ENCODE measurements at regions not wholly inside any gene's neighbourhood (a gene's known extent, or its start where the extent isn't known, plus 50 kb on each side); places are given as distances from the start of the nearest gene placed in this dataset.
"Not testable (repeated sequence)": the region's sequence is repeated elsewhere in the genome, so short reads cannot be mapped to it uniquely, and the experiment has no call there.

DNA sequence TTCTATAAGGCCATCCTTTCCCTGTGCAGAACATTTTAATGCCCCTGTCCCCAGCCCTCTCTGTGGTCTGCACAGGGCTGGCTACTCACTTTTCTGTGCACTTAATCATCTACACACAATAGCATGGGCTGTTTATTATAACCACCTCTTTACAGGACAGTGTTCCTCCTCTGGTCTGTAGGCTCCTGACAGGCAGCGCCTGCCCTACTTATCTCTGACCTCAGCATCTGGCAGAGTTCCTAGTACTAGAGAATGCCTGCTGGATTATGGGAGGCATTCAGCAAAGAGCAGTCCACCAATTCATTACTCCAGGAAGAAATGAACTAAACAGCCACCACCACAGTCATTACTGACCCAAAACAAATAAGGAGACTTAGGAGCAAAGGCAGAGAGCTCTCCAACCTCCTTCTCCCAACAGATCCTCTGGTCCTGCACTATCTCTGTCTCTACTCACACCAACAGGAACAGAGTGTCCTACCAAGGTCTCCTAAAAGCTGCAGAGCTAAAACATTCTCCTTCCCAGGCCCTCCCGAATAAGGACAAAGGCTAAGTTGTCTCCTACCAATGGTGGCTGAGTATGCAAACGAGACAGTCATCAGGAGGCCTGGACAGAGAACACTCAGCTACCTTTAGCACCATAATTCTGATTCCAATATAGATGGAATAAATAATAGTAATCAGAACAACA is 279.2 kb downstream of the QDPR start:
- peak; percentile 58 for DNase-seq

DNA sequence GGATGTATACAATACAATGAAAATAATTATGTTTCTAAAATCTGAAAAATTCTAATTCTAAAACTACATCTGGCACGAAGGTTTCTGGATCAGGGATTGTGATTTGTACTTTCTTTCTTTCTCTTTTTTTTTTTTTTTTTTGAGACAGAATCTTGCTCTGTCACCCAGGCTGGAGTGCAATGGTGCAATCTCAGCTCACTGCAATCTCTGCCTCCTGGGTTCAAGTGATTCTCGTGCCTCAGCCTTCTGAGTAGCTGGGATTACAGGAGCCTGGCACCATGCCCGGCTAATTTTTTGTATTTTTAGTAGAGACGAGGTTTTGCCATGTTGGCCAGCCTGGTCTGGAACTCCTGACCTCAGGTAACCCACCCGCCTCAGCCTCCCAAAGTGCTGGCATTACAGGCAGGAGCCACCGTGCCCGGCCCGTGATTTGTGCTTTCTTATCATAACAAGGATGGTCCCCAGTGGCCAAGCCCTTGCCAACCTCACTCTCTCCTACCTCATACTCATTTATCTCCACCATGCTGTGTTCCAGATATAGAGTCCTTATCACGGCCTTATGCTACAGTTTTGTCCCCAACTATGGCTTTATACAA is 279.9 kb downstream of the QDPR start:
- DNase-seq, result not testable (repeated sequence)

DNA sequence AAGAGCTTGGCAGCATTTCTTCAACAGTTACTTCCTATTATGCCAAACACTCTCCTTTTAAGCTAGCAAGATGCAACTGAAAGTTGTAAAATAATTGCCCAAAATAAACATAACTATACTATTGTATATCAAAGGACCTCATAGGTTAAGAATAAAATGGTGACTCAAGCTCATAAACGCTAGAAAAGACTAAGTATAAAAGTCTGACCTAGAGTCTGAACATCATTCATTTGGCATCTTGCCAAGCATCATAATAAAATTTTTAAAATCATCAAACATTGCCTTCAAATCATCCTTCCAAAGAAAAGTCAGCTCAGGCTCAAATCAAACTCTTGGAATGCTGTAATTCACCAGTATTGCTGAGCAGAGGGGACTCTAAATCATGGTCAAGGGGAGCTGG is 281.2 kb downstream of the QDPR start:
- DNase-seq, result no peak

DNA sequence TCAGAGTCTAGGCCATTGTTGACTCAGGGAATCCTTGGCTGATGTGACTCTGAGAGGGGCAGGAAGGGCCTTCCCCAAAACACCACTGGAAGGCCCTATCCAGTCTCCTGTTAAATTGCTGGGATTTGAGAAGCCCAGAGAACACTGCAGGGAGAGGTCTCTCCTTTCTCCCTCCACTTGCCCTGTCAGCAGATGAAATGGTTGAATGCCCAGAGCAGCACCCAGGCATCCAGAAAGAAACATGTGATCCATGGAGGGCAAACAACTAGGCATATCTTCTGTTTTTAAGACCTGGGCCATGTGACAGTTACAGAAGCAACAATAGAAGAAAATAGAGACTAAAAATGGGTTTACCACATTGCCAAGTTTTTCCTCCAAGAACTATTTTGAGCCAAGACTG is 291.1 kb downstream of the QDPR start:
- DNase-seq, result no peak

DNA sequence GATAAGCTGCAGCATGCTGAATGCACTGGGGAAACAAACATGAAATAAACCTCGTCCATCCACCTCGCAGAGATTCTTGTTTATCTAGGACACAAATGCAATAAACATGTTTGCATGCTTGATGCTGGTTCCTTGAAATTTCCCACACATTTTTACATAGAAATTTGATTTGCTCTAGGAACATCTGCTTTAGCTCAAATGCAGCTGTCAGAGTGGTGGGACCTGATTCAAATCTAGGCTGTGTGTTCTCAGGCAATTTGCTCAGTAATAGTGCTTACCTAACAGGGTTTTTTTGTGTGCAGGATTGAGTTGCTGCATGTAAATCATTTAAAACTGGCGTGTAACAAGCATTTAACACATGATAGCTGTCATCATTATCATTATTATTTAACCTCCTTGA is 293.1 kb downstream of the QDPR start:
- no peak for DNase-seq

DNA sequence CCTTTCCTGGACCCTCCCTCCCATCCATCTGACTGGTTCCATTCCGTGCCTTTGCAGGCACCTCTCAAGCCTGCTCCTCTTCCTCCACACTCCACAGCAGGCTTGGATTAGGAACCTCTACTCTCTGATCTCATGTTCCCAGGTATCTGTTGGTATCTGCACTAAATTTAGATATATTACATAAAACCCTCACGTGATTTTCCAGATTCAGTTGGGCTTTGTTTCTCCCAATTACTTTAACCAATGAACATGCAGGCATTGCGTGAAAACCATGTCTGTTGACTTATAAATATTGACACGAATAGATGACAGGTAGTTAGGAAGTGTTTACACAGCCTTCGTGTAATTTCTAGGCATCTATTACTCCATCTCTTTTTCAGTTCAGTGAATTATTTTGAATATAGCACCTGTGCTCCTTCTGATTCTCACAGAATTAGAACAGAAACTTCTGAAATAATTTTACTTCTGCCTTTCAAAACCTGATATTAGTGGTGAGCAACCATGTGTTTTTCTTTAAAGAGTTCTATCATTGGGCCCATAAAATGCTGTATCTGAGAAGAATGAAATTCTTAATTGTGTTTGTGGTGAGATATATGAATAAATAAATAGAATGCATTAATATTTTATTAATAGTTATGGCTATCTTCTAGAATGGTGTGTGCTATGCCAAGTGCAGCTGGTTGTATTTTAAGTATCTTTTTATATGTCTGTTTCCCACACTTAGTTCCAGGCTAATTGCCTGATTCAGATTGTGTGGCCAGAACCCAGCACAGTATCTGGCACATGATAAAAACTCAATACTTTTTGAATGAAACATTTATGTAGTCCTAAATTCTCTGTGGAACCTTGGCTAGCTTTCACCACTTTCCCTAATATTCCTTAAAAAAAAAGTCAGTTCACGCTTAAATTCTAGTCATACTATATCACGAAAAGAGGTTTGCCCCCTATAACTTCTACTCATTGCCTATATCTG is 304.8 kb downstream of the QDPR start:
- no peak for DNase-seq

DNA sequence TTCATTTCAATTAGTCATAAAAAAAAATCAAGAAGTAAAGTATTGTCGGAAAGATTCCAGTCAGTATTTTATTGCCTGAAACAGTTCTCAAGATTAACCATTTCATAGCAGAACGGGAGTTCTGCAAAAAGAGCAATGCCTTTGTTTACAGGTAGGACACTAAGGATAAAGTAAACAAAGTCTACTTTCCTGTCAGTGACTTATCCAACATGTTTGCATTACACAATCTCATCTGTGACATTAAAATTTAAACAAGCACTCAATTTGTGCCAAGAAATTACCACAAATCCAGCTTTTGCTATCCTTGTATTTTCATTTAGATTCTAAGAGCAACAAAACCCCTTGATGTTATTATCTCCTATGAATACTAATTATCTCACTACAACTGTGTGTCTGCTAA is 306.5 kb upstream of the LDB2 start:
- no peak for DNase-seq

DNA sequence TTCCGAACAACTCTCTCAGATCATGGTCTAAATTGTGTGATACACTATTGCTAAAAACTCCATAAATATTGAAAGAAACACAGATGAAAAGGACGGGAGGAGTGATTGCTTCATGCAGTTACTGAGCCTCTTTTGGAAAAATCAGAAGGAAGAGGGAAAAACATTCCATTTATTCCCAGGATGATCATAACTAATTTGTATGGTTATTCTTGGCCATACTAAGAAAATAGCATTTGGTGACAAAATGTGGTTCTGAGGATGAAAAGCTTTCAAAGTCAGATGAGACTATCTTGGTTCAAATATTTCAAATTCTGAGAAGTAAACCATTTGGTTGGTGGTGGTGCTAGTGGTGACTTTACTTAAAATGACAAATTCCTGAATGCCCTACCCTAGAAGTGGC is 305.4 kb upstream of the LDB2 start:
- DNase-seq, result no peak

DNA sequence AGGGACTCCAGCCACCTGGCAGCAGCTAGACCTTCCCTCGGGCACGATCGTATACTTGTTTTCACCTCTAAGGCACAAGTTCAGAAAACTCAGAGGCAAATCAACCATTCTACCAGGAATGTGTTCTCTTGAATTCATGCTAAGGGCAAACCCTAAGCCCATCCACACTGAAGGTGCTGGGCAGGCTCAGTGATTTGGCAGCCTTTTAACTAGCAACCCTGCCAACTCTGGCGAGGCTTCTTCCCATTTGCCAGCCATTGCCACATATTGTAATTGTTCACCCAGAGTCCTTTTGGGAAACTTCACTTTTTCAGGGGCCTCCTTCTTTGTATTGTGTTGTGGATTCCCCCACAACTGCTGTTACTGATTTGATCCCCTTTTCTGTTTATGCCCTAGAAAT is 298.6 kb upstream of the LDB2 start:
- no peak for DNase-seq

DNA sequence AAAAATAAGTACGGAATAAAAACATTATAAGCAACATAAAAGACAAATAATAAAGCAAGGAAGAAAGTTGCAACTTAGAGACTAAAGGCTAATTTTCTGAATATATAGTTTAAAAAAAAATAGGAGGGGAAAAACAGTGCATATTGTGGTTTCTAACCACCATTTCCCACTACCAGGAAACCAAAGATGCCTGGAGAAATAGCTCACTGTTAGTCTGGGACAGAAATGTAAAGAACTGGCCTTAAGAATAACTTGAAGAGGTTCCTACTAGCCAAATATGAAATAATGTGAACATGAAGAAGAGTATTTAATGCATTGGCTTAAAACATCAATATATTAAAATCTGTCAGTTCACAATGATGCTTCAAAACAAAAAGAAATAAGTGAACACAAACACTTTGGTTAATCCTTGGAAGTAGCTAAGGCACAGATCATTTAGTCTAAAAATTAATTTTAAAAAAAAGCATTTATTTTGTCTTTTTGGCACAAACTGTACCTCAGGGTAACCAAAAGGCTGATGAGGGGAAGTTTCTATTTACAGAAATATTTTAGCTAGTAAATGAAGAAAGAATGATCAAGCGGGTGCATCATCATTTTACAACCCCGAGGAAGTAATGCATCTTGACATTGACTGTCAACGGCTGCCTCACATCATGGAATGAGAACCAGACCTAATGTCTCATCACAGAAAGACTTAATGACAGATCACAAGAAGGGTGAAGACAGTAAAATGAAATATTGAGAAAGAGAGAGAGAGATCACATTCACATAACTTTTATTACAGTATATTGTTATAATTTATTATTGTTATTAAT is 297.2 kb upstream of the LDB2 start:
- no peak for DNase-seq

DNA sequence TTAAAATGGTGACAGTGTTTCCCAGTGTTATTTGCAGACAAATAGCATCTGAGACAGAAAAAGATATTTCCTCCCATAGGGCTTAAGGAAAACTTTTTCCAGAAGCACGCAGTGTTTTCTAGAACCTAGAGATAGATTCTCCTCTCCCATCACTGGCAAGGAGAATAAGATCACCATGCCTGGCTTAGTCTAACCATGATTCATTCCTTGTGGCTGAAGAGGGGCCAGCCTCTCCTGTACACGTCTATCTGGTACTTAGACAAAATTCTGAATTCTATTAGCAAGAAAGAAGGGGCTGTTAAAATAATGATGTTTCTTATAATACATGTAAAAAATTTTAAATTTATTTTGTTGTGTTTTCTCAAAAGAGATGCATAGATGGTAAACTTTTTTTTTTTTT is 296.1 kb upstream of the LDB2 start:
- DNase-seq, result no peak

DNA sequence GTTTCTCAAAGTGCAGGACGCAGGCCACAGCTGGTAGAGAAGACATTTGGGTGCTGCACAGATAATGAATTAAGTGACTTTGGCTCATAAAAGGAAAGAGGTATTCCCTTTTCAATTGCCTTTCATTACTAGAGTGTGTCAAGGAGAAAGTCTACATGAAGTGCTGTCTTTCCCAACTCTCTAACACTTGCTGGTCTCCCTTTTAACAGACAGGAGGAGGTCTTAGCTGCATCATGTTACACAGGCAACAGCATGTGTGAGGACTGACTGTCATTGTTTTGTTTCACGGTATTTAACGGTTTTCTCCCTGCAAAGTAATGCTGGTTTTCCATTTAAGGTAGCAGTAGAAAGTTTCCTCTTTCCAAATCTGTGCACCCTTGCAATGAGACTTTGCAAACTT is 291.3 kb upstream of the LDB2 start:
- no peak for DNase-seq

DNA sequence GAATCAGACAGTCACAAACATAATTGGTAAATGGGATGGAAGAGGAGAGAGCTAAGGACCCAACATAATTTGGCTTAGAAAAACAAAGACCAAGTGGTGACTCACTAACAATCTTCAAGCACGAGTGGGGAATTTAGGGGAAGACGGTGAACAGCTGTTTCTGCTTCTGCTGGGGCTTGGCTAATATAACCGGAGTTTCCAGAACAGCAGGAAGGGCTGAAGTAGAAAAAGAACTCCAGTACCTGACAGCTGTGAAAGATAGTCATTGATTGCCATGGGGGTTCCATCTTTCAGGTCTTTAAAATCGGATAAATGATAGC is 290.9 kb upstream of the LDB2 start:
- no peak for DNase-seq

DNA sequence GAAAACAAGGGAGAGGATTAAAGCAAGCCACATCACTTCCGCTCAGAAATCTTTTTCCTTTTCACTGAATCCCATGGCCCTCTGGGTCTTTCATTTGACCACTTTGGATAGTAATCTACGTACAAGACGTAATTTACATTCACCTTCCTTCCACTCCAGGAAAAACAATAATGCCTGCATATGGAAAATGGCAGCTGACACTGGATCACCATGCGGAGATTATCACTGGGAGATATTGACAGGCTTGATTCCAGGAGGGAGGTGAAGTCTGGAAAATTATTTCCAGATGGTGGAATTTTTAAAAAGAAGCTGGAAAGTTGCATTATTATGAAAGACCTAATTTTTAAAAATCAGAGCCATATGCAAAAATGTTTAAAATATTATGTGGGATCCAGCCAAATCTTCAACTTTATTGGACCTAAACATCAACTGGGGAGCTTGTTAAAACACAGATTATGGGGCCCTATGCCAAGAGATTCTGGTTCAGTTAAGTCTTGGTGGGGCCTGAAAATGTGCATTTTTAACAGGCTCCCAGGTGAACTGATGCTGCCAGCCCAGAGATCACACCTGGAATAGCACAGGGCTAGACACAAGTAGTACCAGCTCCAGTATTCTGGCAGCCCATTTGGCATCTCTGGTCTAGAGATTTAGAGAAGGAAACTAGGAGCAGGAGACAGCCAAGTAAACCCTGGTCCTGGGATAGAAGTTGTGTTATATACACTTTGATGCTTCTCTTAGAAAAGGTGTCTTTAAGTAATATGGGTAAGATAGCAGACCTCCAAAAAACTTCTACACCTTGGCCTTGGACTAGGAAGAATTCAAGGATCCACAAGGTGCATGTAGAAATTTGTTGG is 290.3 kb upstream of the LDB2 start:
- no peak for DNase-seq

DNA sequence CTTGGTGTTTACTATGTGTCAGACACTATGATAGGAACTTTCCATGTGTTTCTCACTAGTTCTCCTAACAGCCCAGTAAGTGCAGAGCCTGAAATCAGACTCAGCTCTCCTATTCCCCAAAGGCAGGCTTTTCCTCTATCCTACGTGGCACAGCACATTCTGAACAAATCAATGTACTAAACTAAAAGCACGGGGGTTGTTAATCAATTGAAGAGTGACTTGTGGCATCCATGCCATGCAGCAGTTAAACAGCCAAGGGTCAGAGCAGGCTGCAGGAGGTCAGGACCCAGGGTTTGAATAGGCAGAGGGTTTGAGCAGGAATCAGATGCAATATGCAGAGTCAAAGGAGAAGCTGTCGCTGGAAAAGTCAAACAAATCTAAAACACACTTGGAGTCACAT is 289.7 kb upstream of the LDB2 start:
- no peak for DNase-seq

DNA sequence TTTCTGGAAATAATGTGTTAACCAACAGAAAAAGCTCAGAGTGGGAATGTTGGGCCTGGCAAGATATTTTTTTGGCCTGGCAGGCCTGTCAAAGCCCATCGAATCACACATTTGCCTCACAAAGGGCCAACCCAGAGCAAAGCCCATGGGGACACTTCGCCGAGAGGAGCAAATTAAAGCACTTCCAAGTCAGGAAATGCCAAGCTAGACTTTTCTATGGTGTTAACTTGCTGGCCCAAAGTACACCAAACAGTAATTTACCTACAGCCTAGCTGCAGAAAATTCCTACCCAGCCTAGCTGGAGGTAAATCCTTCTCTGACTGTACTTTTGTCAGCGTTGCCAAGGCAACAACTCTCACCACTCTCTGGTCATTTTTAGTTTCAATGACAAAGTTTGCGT is 288.6 kb upstream of the LDB2 start:
- DNase-seq, result no peak

DNA sequence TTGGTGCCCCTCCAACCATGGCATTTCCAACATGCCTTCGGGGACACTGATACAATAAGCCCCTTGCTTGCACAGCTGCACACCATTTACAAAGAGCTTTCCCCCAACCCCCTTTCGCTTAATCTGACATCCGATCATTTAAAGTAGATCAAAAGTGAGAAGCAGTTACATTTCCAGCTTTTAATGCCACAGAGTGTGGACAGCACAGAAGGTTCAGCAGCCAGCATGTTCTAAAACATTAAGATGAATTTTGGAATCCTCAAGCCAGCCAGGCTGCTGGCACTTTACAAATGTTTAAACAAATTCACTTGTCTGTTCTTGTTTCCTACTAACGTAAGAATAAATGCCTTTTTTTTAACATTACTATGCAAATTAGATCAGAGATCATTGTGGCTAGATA is 284.4 kb upstream of the LDB2 start:
- DNase-seq, result no peak

DNA sequence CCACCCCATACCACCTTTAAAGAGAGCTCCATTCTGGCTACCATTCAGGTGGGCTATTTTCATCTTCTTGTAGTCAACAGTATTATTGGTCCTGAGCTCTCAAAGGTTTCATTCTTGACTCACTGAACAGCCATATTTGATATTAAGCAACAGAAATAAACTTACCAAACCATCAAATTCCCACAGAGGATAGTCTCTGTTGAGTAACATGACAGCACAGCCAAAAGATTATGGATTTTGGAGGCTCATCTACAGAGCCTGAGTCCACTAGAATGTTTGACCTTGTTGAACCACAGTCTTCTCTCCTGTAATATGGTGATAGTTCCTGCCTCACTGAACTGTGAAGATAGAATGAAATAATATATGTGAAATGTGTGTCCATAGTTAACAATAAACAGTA is 276.3 kb upstream of the LDB2 start:
- DNase-seq, result no peak

DNA sequence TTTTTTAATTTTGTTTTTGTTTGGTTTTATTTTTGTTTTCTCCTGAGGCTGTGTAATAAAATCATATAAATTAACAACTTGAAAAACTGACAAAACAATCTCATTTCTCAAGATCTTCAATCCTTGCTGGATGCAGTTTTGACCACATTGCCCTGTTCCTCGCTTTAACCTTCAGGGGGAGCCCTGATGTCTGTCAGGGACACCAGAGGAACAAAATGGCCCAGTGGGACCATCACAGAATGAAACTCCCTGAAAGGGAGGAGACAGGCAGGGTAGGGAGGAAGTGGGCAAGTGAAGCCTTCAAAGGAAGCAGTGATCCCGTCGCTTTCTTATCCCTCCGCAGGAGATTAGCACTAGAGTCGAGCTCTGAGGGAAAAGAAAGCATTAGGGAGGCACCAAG is 274.9 kb upstream of the LDB2 start:
- DNase-seq, result peak; percentile 60

DNA sequence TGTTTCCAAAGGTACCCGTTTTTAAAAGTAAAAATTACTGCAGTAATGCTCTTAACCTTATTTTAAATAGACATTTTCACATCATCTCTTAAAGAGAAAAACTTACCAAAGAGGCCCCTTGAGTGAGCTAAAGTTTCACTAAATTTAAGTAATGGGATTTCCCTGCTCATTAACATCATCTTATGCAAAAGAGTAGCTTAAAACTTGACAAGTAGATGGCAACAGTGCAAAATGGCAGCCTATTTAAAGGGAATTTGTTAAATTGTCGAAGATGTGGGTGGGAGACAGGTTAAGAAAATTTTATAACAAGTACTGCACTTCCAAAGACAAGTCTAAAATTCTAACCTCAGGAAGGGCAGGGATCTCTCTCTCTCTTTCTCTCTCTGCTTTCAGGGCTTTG is 271.7 kb upstream of the LDB2 start:
- no peak for DNase-seq

DNA sequence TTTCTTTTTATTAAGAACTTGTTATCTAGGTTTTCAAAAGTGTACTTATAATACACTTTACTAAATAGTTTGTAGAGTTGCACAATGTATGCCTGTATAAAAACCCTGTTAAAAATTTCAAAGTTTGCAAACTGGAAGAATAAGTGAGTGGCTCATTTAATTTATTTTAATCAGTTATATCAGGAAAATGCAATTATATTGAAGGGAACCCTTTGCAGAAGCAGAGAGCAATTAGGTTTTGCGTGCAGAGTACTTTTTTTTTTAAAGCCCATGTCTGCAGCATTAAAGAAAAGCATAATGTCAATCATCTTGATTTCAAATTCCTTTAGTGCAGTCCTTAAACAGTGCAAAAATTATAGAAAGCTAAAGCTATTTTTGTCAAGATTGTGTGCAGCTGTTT is 271.3 kb upstream of the LDB2 start:
- no peak for DNase-seq

DNA sequence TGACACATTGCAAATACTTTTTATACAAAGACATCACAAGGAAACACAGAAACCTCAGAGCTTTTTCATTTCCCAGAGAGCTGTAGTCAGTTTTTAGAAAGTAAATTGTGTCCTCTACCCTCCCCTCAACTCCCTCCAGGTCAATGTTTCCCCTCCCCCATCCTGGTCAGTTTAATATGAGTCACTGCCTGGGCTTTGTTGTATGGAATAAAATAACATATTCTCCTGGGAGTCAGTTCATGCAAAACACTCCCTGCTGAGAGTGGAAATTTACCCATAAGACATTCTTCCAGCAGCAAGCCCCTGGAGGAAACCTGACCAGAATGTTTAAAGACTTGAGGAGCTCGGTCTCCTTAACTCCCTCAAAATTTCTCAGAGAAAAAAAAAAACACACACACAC is 270.1 kb upstream of the LDB2 start:
- no peak for DNase-seq

Measured in islet precursor cell (in vitro differentiated cells).